ENCODE measurements at regions not wholly inside any gene's neighbourhood (a gene's known extent, or its start where the extent isn't known, plus 50 kb on each side); places are given as distances from the start of the nearest gene placed in this dataset.
A peak's percentile ranks its signal among the peaks of the same experiment; 100 is the strongest.

- ATAC-seq (ENCODE audit: poor library complexity) (no peak), DNase-seq (no peak)
- intact Hi-C loops (cut with DNase I): no loop called here
Measured at GRCh38 chr11:95335989-95336388, 105.0 kb upstream of the SESN3 start.

- DNase-seq (no peak), ATAC-seq (ENCODE audit: poor library complexity) (no peak)
- intact Hi-C loops (cut with DNase I): no loop called here
Measured at GRCh38 chr11:95331161-95331560, 100.2 kb upstream of the SESN3 start.

- intact Hi-C loops (cut with DNase I): no loop called here
- DNase-seq (no peak), ATAC-seq (ENCODE audit: poor library complexity) (no peak)
Measured at GRCh38 chr11:95330302-95330701, 99.3 kb upstream of the SESN3 start.

GRCh38 chr11:95327273-95327948, 96.4 kb upstream of the SESN3 start:
- ATAC-seq (ENCODE audit: poor library complexity): no peak
- no peak for DNase-seq
- intact Hi-C loops (cut with DNase I): no loop called here

GRCh38 chr11:95325777-95326258, 94.8 kb upstream of the SESN3 start:
- ATAC-seq (ENCODE audit: poor library complexity): no peak
- intact Hi-C loops (cut with DNase I): no loop called here
- no peak for DNase-seq

GRCh38 chr11:95324826-95325225, 93.8 kb upstream of the SESN3 start:
- no peak for ATAC-seq (ENCODE audit: poor library complexity)
- intact Hi-C loops (cut with DNase I): no loop called here
- no peak for DNase-seq

GRCh38 chr11:95322539-95322938, 91.5 kb upstream of the SESN3 start:
- no peak for ATAC-seq (ENCODE audit: poor library complexity)
- no peak for DNase-seq
- intact Hi-C loops (cut with DNase I): no loop called here

- DNase-seq (no peak), ATAC-seq (ENCODE audit: poor library complexity) (no peak)
- intact Hi-C loops (cut with DNase I): no loop called here
Measured at GRCh38 chr11:95318498-95318897, 87.5 kb upstream of the SESN3 start.

GRCh38 chr11:95308512-95309035, 77.6 kb upstream of the SESN3 start:
- intact Hi-C loops (cut with DNase I): no loop called here
- no peak for DNase-seq
- no peak for ATAC-seq (ENCODE audit: poor library complexity)

- no peak for DNase-seq
- no peak for ATAC-seq (ENCODE audit: poor library complexity)
- intact Hi-C loops (cut with DNase I): no loop called here
Measured at GRCh38 chr11:95307286-95307685, 76.3 kb upstream of the SESN3 start.

GRCh38 chr11:95306801-95307200, 75.8 kb upstream of the SESN3 start:
- intact Hi-C loops (cut with DNase I): no loop called here
- no peak for DNase-seq
- no peak for ATAC-seq (ENCODE audit: poor library complexity)

- DNase-seq (no peak), ATAC-seq (ENCODE audit: poor library complexity) (no peak)
- intact Hi-C loops (cut with DNase I): no loop called here
Measured at GRCh38 chr11:95306123-95306522, 75.1 kb upstream of the SESN3 start.

- intact Hi-C loops (cut with DNase I): no loop called here
- DNase-seq: no peak
- peak; percentile 45 for ATAC-seq (ENCODE audit: poor library complexity)
Measured at GRCh38 chr11:95305705-95306104, 74.7 kb upstream of the SESN3 start.

GRCh38 chr11:95304777-95305176, 73.8 kb upstream of the SESN3 start:
- intact Hi-C loops (cut with DNase I): no loop called here
- no peak for ATAC-seq (ENCODE audit: poor library complexity)

GRCh38 chr11:95302211-95302610, 71.2 kb upstream of the SESN3 start:
- intact Hi-C loops (cut with DNase I): no loop called here
- DNase-seq (no peak), ATAC-seq (ENCODE audit: poor library complexity) (no peak)

More at GRCh38 chr11:95304777-95305176, 73.8 kb upstream of the SESN3 start:
- DNase-seq: no peak

- no peak for DNase-seq
- intact Hi-C loops (cut with DNase I): no loop called here
- no peak for ATAC-seq (ENCODE audit: poor library complexity)
Measured at GRCh38 chr11:95301474-95301873, 70.5 kb upstream of the SESN3 start.

- DNase-seq: no peak
- intact Hi-C loops (cut with DNase I): no loop called here
- ATAC-seq (ENCODE audit: poor library complexity): no peak
Measured at GRCh38 chr11:95299078-95299679, 68.2 kb upstream of the SESN3 start.

- DNase-seq (no peak), ATAC-seq (ENCODE audit: poor library complexity) (no peak)
- intact Hi-C loops (cut with DNase I): no loop called here
Measured at GRCh38 chr11:95297680-95298452, 66.9 kb upstream of the SESN3 start.

- peak; percentile 43 for ATAC-seq (ENCODE audit: poor library complexity)
- intact Hi-C loops (cut with DNase I): no loop called here
- DNase-seq: no peak
Measured at GRCh38 chr11:95296621-95297025, 65.6 kb upstream of the SESN3 start.

GRCh38 chr11:95296165-95296564, 65.2 kb upstream of the SESN3 start:
- DNase-seq (no peak), ATAC-seq (ENCODE audit: poor library complexity) (no peak)
- intact Hi-C loops (cut with DNase I): no loop called here

Measured in Right ventricle myocardium superior (tissue), 1 donor.